Heart right ventricle (tissue), 16 donors: ENCODE measurements at regions not wholly inside any gene's neighbourhood (a gene's known extent, or its start where the extent isn't known, plus 50 kb on each side); places are given as distances from the start of the nearest gene placed in this dataset.

Experiments
- ATAC-seq, 8 donors: fragments of 200-7000 bp; cut with Tn5 transposase; one replicate each; pipeline ENCODE4 v1.9.1; 2020; ENCODE audit warnings: mild to moderate bottlenecking in 8 of 8, moderate library complexity in 8 of 8, moderate number of reproducible peaks in 1 of 8
- DNase-seq, 2 donors: peaks; one replicate each; pipeline ENCODE4 v3.0.0-alpha.2; 2020
- H3K27ac ChIP-seq, 10 donors: fragments of 200-600 bp; sonication (generic) in 2 of 10; one replicate each; pipeline versions ENCODE4 v1.5.0 to v1.8.0; 2020 to 2022; ENCODE audit warnings: mild to moderate bottlenecking in 3 of 10
- H3K27me3 ChIP-seq, 7 donors: fragments of 200-600 bp; one replicate each; pipeline ENCODE4 v1.8.0; 2021 to 2022; ENCODE audit warnings: mild to moderate bottlenecking in 2 of 7
- H3K36me3 ChIP-seq, 9 donors: fragments of 200-600 bp; sonication (generic) in 1 of 9; one replicate each; pipeline versions ENCODE4 v1.5.0 to v1.8.0; 2020 to 2022; ENCODE audit warnings: mild to moderate bottlenecking in 2 of 9
- H3K4me1 ChIP-seq, 9 donors: fragments of 200-600 bp; sonication (generic) in 1 of 9; one replicate each; pipeline versions ENCODE4 v1.5.0 to v1.8.0; 2020 to 2022; ENCODE audit warnings: mild to moderate bottlenecking in 4 of 9
- H3K4me3 ChIP-seq, 10 donors: fragments of 200-600 bp; sonication (generic) in 2 of 10; one replicate each; pipeline versions ENCODE4 v1.5.0 to v1.8.0; 2020 to 2022; ENCODE audit warnings: mild to moderate bottlenecking in 7 of 10, moderate library complexity in 2 of 10
- H3K9me3 ChIP-seq, 11 donors: fragments of 200-600 bp in 10 of 11; sonication (generic) in 2 of 11; one replicate each; pipeline versions ENCODE4 v1.5.0 to v1.8.0; 2013 to 2022; ENCODE audit warnings: mild to moderate bottlenecking in 2 of 11, control low read depth in 1 of 11, moderate library complexity in 1 of 11
- CTCF ChIP-seq, 9 donors: fragments of 200-600 bp; sonication (generic) in 2 of 9; IDR thresholded peaks; one replicate each; pipeline versions ENCODE4 v1.5.0 to v1.8.0; 2021 to 2022; ENCODE audit warnings: antibody characterized with exemption in 9 of 9, mild to moderate bottlenecking in 5 of 9, moderate library complexity in 1 of 9
- WGBS, 2 donors: extraction: QIAGEN DNeasy Blood & Tissue Kit; methylation state at CpG; one replicate each; pipeline ENCODE4 v1.1.7; 2013; ENCODE audit warnings: inconsistent platforms in 1 of 2; 5-methylcytosine and 5-hydroxymethylcytosine counted together
- intact Hi-C, 10 donors: fragments of 100-400 bp; cut with DNase I; formaldehyde crosslinking; loops; one replicate each; pipeline versions ENCODE4 v1.11.1 to v1.14.2; 2022
- donor health status: Arrhythmogenic right ventricular cardiomyopathy.
- donor health status: ischemic (EF 13 %, LVEDD 7.1; RV severe dilation, severe dysfunction).
- donor health status: healthy with polysubstance abuse.
- donor health status: DM: no; HTN: yes; CAD: no.
- donor health status: DM: no; HTN: no; CAD: no.
- donor health status: ischemic (EF 25% LVEDD 6.9; RV normal size, moderate dysfunction).
- donor health status: ischemic (EF 25% LVEDD 5.7; RV mildly dilated, moderate dysfunction).
- donor health status: healthy.
- donor health status: DM: yes; HTN: yes; CAD: no.
- donor health status: Ischemic cardiomyopathy.
- donor health status: ischemic (EF 35%, LVEDD 5.7; RV mildly dilated, moderate dysfunction).
- donor health status: nonischemic (EF 11% LVEDD 7.7; RV severe dilation, severe dysfunction).
- donor health status: DM: yes; HTN: yes; CAD: no.
- donor health status: PGD.
- donor health status: ischemic (EF 29% LVEDD 5.4; RV normal size, mild dysfunction).
- donor health status: nonischemic (EF 23%, LVEDD 6.1; RV moderate dilation, normal function).

GRCh38 chr16:63787014-63787413 lies 1334.8 kb downstream of the CDH11 start:
- H3K27ac ChIP-seq, result no peak overlapping the region
- H3K4me1 ChIP-seq, result peaks cover 0 to 9% (median 0%) of the 10 kb centered on the region in 9 donors
- H3K4me3 ChIP-seq, result no peak overlapping the region
- ATAC-seq (no peak), DNase-seq (no peak)
- H3K9me3 ChIP-seq, result peaks cover 0 to 55% (median 0%) of the 10 kb centered on the region in 11 donors
- H3K36me3 ChIP-seq, result no peaks in the 10 kb centered on the region
- H3K27me3 ChIP-seq, result no peaks in the 10 kb centered on the region
- intact Hi-C loops, result no loop called here
- 95 to 96% methylated on average over 1 of the region's 1 CpG for WGBS, 2 donors
- no peak for TF ChIP-seq CTCF (IDR thresholded peaks at IDR 0.05)

DNA sequence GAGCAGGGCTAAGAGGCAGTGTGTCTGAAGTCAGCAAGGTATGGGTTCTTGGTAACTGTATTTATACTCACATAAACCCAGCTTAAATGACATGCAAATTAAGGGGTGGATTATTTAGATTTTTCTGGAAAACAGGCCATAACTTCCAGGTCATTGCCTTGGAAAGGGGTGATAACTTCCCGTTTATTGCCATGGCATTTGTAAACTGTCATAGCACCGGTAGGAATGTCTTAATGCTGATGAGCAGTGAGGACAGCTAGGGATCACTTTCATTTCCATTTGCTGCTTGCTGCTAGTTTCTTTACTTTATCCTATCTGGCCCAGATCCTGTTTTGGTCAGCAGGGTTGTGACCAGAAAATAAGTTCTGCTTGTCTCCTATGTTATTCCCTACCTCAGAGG lies 1336.7 kb downstream of the CDH11 start:
- no peak overlapping the region for H3K27ac ChIP-seq
- no peak for DNase-seq
- no peak for TF ChIP-seq CTCF (IDR thresholded peaks at IDR 0.05)
- intact Hi-C loops, result no loop called here
- no peaks in the 10 kb centered on the region for H3K36me3 ChIP-seq
- H3K27me3 ChIP-seq, result no peaks in the 10 kb centered on the region
- peaks cover 0 to 55% (median 0%) of the 10 kb centered on the region in 11 donors for H3K9me3 ChIP-seq
- no peaks in the 10 kb centered on the region for H3K4me1 ChIP-seq
- ATAC-seq, result no peak
- WGBS, 2 donors, result 68 to 81% methylated on average over 2 of the region's 2 CpGs
- no peak overlapping the region for H3K4me3 ChIP-seq

DNA sequence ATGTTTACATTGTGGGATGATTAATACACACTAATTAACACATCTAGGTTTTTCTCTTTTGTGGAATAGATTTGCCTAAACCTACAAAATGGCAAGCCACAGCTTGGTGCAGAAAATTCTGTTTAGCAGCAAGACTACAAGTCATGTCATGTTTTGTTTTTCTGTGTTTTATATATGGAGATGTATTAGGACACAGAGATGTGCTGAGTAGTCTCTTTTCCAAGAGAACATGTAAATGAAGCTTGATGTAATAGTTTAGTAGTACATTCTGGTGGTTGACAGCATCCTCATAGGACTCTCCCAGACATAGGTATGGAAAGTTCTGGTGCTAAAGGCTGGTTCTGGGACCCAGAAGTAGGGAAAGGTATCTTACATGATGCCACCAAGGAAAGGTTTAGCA lies 1345.4 kb downstream of the CDH11 start:
- no peaks in the 10 kb centered on the region for H3K36me3 ChIP-seq
- intact Hi-C loops, result no loop called here
- no peaks in the 10 kb centered on the region for H3K4me1 ChIP-seq
- H3K9me3 ChIP-seq, result no peaks in the 10 kb centered on the region
- no peaks in the 10 kb centered on the region for H3K27me3 ChIP-seq
- no peak for DNase-seq
- ATAC-seq, result no peak
- TF ChIP-seq CTCF (IDR thresholded peaks at IDR 0.05), result no peak
- no peak overlapping the region for H3K27ac ChIP-seq
- no peak overlapping the region for H3K4me3 ChIP-seq

GRCh38 chr16:63776034-63776433 lies 1345.8 kb downstream of the CDH11 start:
- DNase-seq (no peak), ATAC-seq (no peak)
- Histone ChIP-seq H3K4me1 (no peaks in the 10 kb centered on the region), H3K27me3 (no peaks in the 10 kb centered on the region), H3K27ac (no peak overlapping the region), H3K36me3 (no peaks in the 10 kb centered on the region), H3K9me3 (no peaks in the 10 kb centered on the region), H3K4me3 (no peak overlapping the region)
- no peak for TF ChIP-seq CTCF (IDR thresholded peaks at IDR 0.05)
- intact Hi-C loops, result no loop called here

GRCh38 chr16:63774302-63774701 lies 1347.6 kb downstream of the CDH11 start:
- no peak for TF ChIP-seq CTCF (IDR thresholded peaks at IDR 0.05)
- Histone ChIP-seq H3K4me3 (no peak overlapping the region), H3K27me3 (no peaks in the 10 kb centered on the region), H3K9me3 (no peaks in the 10 kb centered on the region), H3K27ac (no peak overlapping the region), H3K36me3 (no peaks in the 10 kb centered on the region), H3K4me1 (no peaks in the 10 kb centered on the region)
- WGBS, 2 donors, result 60 to 71% methylated on average over 3 of the region's 3 CpGs
- intact Hi-C loops, result no loop called here
- no peak for ATAC-seq
- no peak for DNase-seq
